ENCODE measurements at regions not wholly inside any gene's neighbourhood (a gene's known extent, or its start where the extent isn't known, plus 50 kb on each side); places are given as distances from the start of the nearest gene placed in this dataset.
"Not testable (repeated sequence)": the region's sequence is repeated elsewhere in the genome, so short reads cannot be mapped to it uniquely, and the experiment has no call there.

- ATAC-seq (ENCODE audit: insufficient read depth, low FRiP score) (no peak), DNase-seq (no peak)
- Histone ChIP-seq H3K9ac (ENCODE audit: insufficient read depth in 1 of 2, low read length in 2 of 2) (no peak overlapping the region), H3K4me3 (no peak overlapping the region), H3K4me1 (ENCODE audit: control insufficient read depth in 5 of 5, insufficient read depth in 5 of 5, low read length in 5 of 5) (peaks cover 0 to 2% (median 0%) of the 10 kb centered on the region in 5 donors), H3K27ac (ENCODE audit: low read depth in 1 of 2, low read length in 1 of 2) (no peak overlapping the region), H3K9me3 (ENCODE audit: control insufficient read depth in 4 of 4, insufficient read depth in 3 of 4, low read length in 3 of 4) (no peaks in the 10 kb centered on the region), H3K27me3 (ENCODE audit: control insufficient read depth in 3 of 3, insufficient read depth in 3 of 3, low read length in 2 of 3) (peaks cover 0 to 2% (median 0%) of the 10 kb centered on the region in 3 donors), H3K36me3 (ENCODE audit: control insufficient read depth in 4 of 4, insufficient read depth in 4 of 4, low read length in 4 of 4) (no peaks in the 10 kb centered on the region)
- WGBS, 2 donors: 94 to 96% methylated on average over 2 of the region's 2 CpGs
- TF ChIP-seq, protein P1, sequence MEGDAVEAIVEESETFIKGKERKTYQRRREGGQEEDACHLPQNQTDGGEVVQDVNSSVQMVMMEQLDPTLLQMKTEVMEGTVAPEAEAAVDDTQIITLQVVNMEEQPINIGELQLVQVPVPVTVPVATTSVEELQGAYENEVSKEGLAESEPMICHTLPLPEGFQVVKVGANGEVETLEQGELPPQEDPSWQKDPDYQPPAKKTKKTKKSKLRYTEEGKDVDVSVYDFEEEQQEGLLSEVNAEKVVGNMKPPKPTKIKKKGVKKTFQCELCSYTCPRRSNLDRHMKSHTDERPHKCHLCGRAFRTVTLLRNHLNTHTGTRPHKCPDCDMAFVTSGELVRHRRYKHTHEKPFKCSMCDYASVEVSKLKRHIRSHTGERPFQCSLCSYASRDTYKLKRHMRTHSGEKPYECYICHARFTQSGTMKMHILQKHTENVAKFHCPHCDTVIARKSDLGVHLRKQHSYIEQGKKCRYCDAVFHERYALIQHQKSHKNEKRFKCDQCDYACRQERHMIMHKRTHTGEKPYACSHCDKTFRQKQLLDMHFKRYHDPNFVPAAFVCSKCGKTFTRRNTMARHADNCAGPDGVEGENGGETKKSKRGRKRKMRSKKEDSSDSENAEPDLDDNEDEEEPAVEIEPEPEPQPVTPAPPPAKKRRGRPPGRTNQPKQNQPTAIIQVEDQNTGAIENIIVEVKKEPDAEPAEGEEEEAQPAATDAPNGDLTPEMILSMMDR (IDR thresholded peaks at IDR 0.05; ENCODE audit: control extremely low read depth, extremely low read depth): no peak
Measured at GRCh38 chr1:29554208-29554778, 318.0 kb downstream of the PTPRU start.

DNA sequence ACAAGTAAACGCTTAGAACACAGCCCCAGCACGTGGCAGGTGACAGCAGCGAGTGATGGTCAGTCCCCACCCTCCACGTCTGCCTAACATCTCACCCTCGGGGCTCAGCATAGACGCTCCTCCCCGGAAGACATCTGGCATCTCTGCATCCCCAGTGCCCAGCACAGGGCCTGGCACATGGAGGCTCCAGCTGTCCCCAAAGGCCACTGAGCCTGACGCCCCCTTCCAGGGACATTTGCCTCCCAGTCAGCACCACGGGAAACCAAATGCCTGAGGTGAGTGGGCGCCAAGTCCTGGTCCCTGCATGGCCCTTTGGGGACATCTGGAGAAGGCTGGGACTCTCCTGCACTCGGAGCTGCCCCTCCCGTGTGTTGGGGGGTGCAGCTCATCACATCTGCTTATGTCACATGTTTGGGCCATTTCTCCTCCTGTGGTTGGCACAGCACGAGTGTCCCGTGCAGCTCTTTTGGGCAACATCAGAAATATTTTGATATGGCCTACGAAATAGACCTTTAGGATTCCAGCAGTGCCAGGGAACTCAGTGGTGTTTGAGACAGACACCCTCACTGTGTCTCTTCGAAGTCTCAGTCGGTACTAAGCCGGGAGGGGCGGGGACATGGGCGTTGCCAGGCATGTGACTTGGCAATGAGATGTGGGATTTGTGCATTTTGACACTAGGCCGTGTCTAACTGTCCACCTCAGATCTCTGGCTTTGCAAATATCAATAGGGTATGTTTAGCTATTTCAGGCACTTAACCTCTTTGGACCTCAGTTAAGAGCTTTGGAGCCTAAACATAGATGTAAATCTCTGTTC is 315.0 kb downstream of the PTPRU start:
- Histone ChIP-seq H3K27me3 (ENCODE audit: control insufficient read depth in 3 of 3, insufficient read depth in 3 of 3, low read length in 2 of 3) (no peaks in the 10 kb centered on the region), H3K9ac (ENCODE audit: insufficient read depth in 1 of 2, low read length in 2 of 2) (no peak overlapping the region), H3K27ac (ENCODE audit: low read depth in 1 of 2, low read length in 1 of 2) (no peak overlapping the region), H3K4me3 (no peak overlapping the region), H3K4me1 (ENCODE audit: control insufficient read depth in 5 of 5, insufficient read depth in 5 of 5, low read length in 5 of 5) (peaks cover 0 to 2% (median 0%) of the 10 kb centered on the region in 5 donors), H3K9me3 (ENCODE audit: control insufficient read depth in 4 of 4, insufficient read depth in 3 of 4, low read length in 3 of 4) (no peaks in the 10 kb centered on the region), H3K36me3 (ENCODE audit: control insufficient read depth in 4 of 4, insufficient read depth in 4 of 4, low read length in 4 of 4) (no peaks in the 10 kb centered on the region)
- ATAC-seq (ENCODE audit: insufficient read depth, low FRiP score) (no peak), DNase-seq (no peak)
- TF ChIP-seq, protein P1 (IDR thresholded peaks at IDR 0.05; ENCODE audit: control extremely low read depth, extremely low read depth): no peak
- WGBS, 2 donors: 83 to 88% methylated on average over 21 of the region's 21 CpGs

GRCh38 chr1:29550119-29550841 is 314.0 kb downstream of the PTPRU start:
- no peak overlapping the region for H3K4me3 ChIP-seq
- DNase-seq (peak; percentile 9 to 31 (median 24)), ATAC-seq (ENCODE audit: insufficient read depth, low FRiP score) (peak; percentile 53)
- no peaks in the 10 kb centered on the region for H3K9me3 ChIP-seq (ENCODE audit: control insufficient read depth in 4 of 4, insufficient read depth in 3 of 4, low read length in 3 of 4)
- no peak overlapping the region for H3K27ac ChIP-seq (ENCODE audit: low read depth in 1 of 2, low read length in 1 of 2)
- H3K36me3 ChIP-seq (ENCODE audit: control insufficient read depth in 4 of 4, insufficient read depth in 4 of 4, low read length in 4 of 4): no peaks in the 10 kb centered on the region
- TF ChIP-seq, protein P1 (IDR thresholded peaks at IDR 0.05; ENCODE audit: control extremely low read depth, extremely low read depth): no peak
- 56 to 85% methylated on average over 19 of the region's 19 CpGs for WGBS, 2 donors
- no peak overlapping the region for H3K9ac ChIP-seq (ENCODE audit: insufficient read depth in 1 of 2, low read length in 2 of 2)
- H3K27me3 ChIP-seq (ENCODE audit: control insufficient read depth in 3 of 3, insufficient read depth in 3 of 3, low read length in 2 of 3): no peaks in the 10 kb centered on the region
- H3K4me1 ChIP-seq (ENCODE audit: control insufficient read depth in 5 of 5, insufficient read depth in 5 of 5, low read length in 5 of 5): peaks cover 0 to 2% (median 0%) of the 10 kb centered on the region in 5 donors

GRCh38 chr1:29549728-29550118 is 313.4 kb downstream of the PTPRU start:
- not testable (repeated sequence) for H3K9me3 ChIP-seq (ENCODE audit: control insufficient read depth in 4 of 4, insufficient read depth in 3 of 4, low read length in 3 of 4); H3K4me1 ChIP-seq (ENCODE audit: control insufficient read depth in 5 of 5, insufficient read depth in 5 of 5, low read length in 5 of 5); H3K9ac ChIP-seq (ENCODE audit: insufficient read depth in 1 of 2, low read length in 2 of 2); ATAC-seq (ENCODE audit: insufficient read depth, low FRiP score); DNase-seq; H3K27ac ChIP-seq (ENCODE audit: low read depth in 1 of 2, low read length in 1 of 2); H3K36me3 ChIP-seq (ENCODE audit: control insufficient read depth in 4 of 4, insufficient read depth in 4 of 4, low read length in 4 of 4); H3K4me3 ChIP-seq; H3K27me3 ChIP-seq (ENCODE audit: control insufficient read depth in 3 of 3, insufficient read depth in 3 of 3, low read length in 2 of 3)
- 62 to 79% methylated on average over 6 to 7 of the region's 7 CpGs for WGBS, 2 donors
